PC-3 (cell line): ENCODE measurements at regions not wholly inside any gene's neighbourhood (a gene's known extent, or its start where the extent isn't known, plus 50 kb on each side); places are given as distances from the start of the nearest gene placed in this dataset.

Source experiments
- EZH2 ChIP-seq: fragments of 300-600 bp; sonication (generic); IDR thresholded peaks from one replicate; pipeline ENCODE4 v1.6.1; 2017; ENCODE audit warnings: antibody characterized with exemption, mild to moderate bottlenecking, low read length; ENCODE audit not compliant: unreplicated experiment
- TF ChIP-seq, protein P1 (sequence below): fragments of 300-600 bp; sonication (generic); conservative IDR thresholded peaks from 2 replicates; pipeline ENCODE4 v1.5.1; 2017; ENCODE audit warnings: antibody characterized with exemption, low read depth, mild to moderate bottlenecking, low read length

GRCh38 chr2:46239175-46239846, 57.9 kb upstream of the EPAS1 start:
- TF ChIP-seq, protein P1, sequence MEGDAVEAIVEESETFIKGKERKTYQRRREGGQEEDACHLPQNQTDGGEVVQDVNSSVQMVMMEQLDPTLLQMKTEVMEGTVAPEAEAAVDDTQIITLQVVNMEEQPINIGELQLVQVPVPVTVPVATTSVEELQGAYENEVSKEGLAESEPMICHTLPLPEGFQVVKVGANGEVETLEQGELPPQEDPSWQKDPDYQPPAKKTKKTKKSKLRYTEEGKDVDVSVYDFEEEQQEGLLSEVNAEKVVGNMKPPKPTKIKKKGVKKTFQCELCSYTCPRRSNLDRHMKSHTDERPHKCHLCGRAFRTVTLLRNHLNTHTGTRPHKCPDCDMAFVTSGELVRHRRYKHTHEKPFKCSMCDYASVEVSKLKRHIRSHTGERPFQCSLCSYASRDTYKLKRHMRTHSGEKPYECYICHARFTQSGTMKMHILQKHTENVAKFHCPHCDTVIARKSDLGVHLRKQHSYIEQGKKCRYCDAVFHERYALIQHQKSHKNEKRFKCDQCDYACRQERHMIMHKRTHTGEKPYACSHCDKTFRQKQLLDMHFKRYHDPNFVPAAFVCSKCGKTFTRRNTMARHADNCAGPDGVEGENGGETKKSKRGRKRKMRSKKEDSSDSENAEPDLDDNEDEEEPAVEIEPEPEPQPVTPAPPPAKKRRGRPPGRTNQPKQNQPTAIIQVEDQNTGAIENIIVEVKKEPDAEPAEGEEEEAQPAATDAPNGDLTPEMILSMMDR, result no peak
- TF ChIP-seq EZH2, result no peak
